OCI-LY7 (cell line): ENCODE measurements at regions not wholly inside any gene's neighbourhood (a gene's known extent, or its start where the extent isn't known, plus 50 kb on each side); places are given as distances from the start of the nearest gene placed in this dataset.

ENCODE experiments used
- BruUV-seq: library from RNA; stranded (reverse); fragments of 400-500 nt; replicated peaks from 2 replicates; lab custom pipeline; 2021; lab: Mats Ljungman, UMichigan
- CTCF ChIA-PET: fragments of 300-600 bp; sonication (Branson Sonifier 250); formaldehyde crosslinking; loops from one replicate; lab custom pipeline; 2022; ENCODE audit warnings: antibody characterized with exemption; ENCODE audit not compliant: unreplicated experiment; lab: Charles Lee
- POLR2A ChIA-PET: fragments of 300-600 bp; sonication (Branson Sonifier 250); formaldehyde crosslinking; loops from one replicate; lab custom pipeline; 2022; ENCODE audit warnings: antibody characterized with exemption; lab: Charles Lee
- DNase-seq: peaks from one replicate; pipeline ENCODE4 v3.0.0-alpha.2; 2015; ENCODE audit warnings: low spot score
- H2AFZ ChIP-seq: fragments of 200-600 bp; sonication (generic), shearing (Covaris generic); 2 replicates; pipeline ENCODE4 v1.6.1; 2014; ENCODE audit warnings: mild to moderate bottlenecking, antibody characterized with exemption, low read length, moderate library complexity
- H3K27ac ChIP-seq: fragments of 200-600 bp; sonication (generic); 2 replicates; pipeline ENCODE4 v1.5.1; 2014; ENCODE audit warnings: mixed run types, low read depth, mild to moderate bottlenecking, moderate library complexity, low read length, inconsistent platforms; ENCODE audit not compliant: poor library complexity, severe bottlenecking
- H3K36me3 ChIP-seq: fragments of 200-600 bp; sonication (generic); 2 replicates; pipeline ENCODE4 v1.6.1; 2014; ENCODE audit warnings: mild to moderate bottlenecking, antibody characterized with exemption, low read length, moderate library complexity, mixed read lengths; ENCODE audit not compliant: insufficient read depth
- H3K4me1 ChIP-seq: fragments of 200-600 bp; sonication (generic); 2 replicates; pipeline ENCODE4 v1.5.1; 2014; ENCODE audit warnings: mild to moderate bottlenecking, low read length; ENCODE audit not compliant: insufficient read depth, poor library complexity, severe bottlenecking
- H3K4me2 ChIP-seq: fragments of 200-600 bp; sonication (generic); 2 replicates; pipeline ENCODE4 v1.6.1; 2014; ENCODE audit warnings: mild to moderate bottlenecking, low read length
- H3K4me3 ChIP-seq: fragments of 200-600 bp; sonication (generic); 2 replicates; pipeline ENCODE4 v1.5.1; 2014; ENCODE audit warnings: mild to moderate bottlenecking, low read depth, low read length; ENCODE audit not compliant: poor library complexity, severe bottlenecking
- H3K79me2 ChIP-seq: fragments of 200-600 bp; sonication (generic); 2 replicates; pipeline ENCODE4 v1.6.1; 2016; ENCODE audit warnings: low read depth, mild to moderate bottlenecking, low read length, moderate library complexity, mixed read lengths; ENCODE audit not compliant: insufficient read depth
- H3K9me2 ChIP-seq: fragments of 200-600 bp; sonication (generic); 2 replicates; pipeline ENCODE4 v1.6.1; 2016; ENCODE audit warnings: mild to moderate bottlenecking, low read length, mixed read lengths; ENCODE audit not compliant: insufficient read depth
- H3K9me3 ChIP-seq: fragments of 200-600 bp; sonication (generic); 2 replicates; pipeline ENCODE4 v1.6.1; 2014; ENCODE audit warnings: mild to moderate bottlenecking, mixed run types, low read length, mixed read lengths
- H4K20me1 ChIP-seq: fragments of 200-600 bp; sonication (generic); 2 replicates; pipeline ENCODE4 v1.6.1; 2014; ENCODE audit warnings: mild to moderate bottlenecking, antibody characterized with exemption, low read length, moderate library complexity, mixed read lengths; ENCODE audit not compliant: insufficient read depth
- CTCF ChIP-seq: fragments of 200-600 bp; sonication (generic); conservative IDR thresholded peaks from 2 replicates; pipeline ENCODE4 v1.5.1; 2014; ENCODE audit warnings: mild to moderate bottlenecking, antibody characterized with exemption, low read length, moderate library complexity, mixed read lengths
- EZH2phosphoT487 ChIP-seq: fragments of 200-600 bp; sonication (generic); IDR thresholded peaks from 2 replicates; pipeline ENCODE4 v1.6.1; 2018; ENCODE audit warnings: low read depth, borderline replicate concordance, mild to moderate bottlenecking, mixed run types, antibody characterized with exemption, low read length, moderate library complexity, mixed read lengths
- intact Hi-C: fragments of 100-400 bp; cut with micrococcal nuclease; formaldehyde crosslinking; loops from one replicate; pipeline ENCODE4 v1.10.0; 2022; ENCODE audit not compliant: unreplicated experiment

DNA sequence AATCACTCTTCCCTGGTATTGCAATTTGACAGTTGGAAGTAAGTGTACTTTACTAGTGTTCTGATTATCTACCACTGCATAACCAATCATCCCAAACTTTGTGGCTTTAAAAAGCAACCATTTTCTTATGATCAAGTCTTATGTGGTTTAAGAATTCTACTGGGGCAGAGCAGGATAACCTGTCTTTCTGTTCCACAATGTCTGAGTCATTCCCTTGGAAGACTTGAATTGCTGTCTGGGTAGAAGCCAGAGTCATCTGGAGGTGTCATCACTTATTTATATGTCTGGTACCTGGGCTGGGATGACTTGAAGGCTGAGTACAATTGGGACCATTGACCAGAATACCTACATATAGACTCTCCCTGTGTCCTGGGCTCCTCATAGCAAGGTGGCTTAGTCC lies 644.3 kb downstream of the HDGFL1 start:
- Histone ChIP-seq H3K9me2 (no peaks in the 10 kb centered on the region), H3K27ac (no peak overlapping the region), H3K4me3 (no peak overlapping the region), H3K79me2 (no peaks in the 10 kb centered on the region), H3K4me1 (no peaks in the 10 kb centered on the region), H3K36me3 (no peaks in the 10 kb centered on the region), H4K20me1 (no peaks in the 10 kb centered on the region), H3K9me3 (no peaks in the 10 kb centered on the region), H3K4me2 (no peak overlapping the region), H2AFZ (no peak overlapping the region)
- TF ChIP-seq CTCF, result no peak
- no peak for TF ChIP-seq EZH2phosphoT487
- BruUV-seq, result no TSS peak
- ChIA-PET POLR2A (no interaction called here), CTCF (no interaction called here)
- intact Hi-C loops, result no loop called here
- no peak for DNase-seq

DNA sequence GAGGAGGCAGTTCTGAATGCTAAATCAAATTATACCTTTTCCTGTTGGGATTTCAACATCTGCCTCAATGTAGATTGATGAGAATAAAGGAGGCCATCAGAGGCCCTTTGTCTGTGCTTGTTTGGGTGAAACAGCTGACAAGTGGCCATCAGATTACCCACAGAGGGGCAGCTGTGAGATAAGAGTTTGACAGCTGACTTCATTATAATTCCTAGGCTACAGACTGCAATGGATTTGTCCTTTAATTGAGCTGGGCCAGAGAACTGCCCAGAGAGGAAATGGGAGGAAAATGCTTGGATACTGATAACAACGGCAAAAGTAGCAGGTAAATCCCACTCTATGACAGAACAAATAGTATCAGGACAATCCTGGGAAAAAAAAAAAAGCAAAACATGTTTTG lies 649.4 kb downstream of the HDGFL1 start:
- Histone ChIP-seq H3K4me3 (no peak overlapping the region), H2AFZ (no peak overlapping the region), H3K79me2 (no peaks in the 10 kb centered on the region), H4K20me1 (no peaks in the 10 kb centered on the region), H3K4me2 (no peak overlapping the region), H3K9me2 (no peaks in the 10 kb centered on the region), H3K4me1 (no peaks in the 10 kb centered on the region), H3K27ac (no peak overlapping the region), H3K9me3 (no peaks in the 10 kb centered on the region), H3K36me3 (no peaks in the 10 kb centered on the region)
- intact Hi-C loops, result no loop called here
- BruUV-seq, result no TSS peak
- CTCF ChIA-PET, result no interaction called here
- DNase-seq, result no peak
- POLR2A ChIA-PET, result interaction anchor here (1.0 kb wide), 1 partner anchor 28 kb away, joined by 3 read pairs; no protein-coding TSS in a partner anchor
- TF ChIP-seq EZH2phosphoT487, result no peak
- TF ChIP-seq CTCF, result no peak

GRCh38 chr6:23222724-23223123 lies 653.4 kb downstream of the HDGFL1 start:
- Histone ChIP-seq H2AFZ (no peak overlapping the region), H3K36me3 (no peaks in the 10 kb centered on the region), H3K9me2 (no peaks in the 10 kb centered on the region), H3K4me3 (no peak overlapping the region), H4K20me1 (no peaks in the 10 kb centered on the region), H3K4me1 (no peaks in the 10 kb centered on the region), H3K79me2 (no peaks in the 10 kb centered on the region), H3K9me3 (no peaks in the 10 kb centered on the region), H3K27ac (no peak overlapping the region), H3K4me2 (no peak overlapping the region)
- CTCF ChIA-PET, result no interaction called here
- no peak for DNase-seq
- intact Hi-C loops, result no loop called here
- no TSS peak for BruUV-seq
- TF ChIP-seq CTCF (no peak), EZH2phosphoT487 (no peak)
- POLR2A ChIA-PET, result no interaction called here
